Tongue (tissue), 1 donor: ENCODE measurements at regions not wholly inside any gene's neighbourhood (a gene's known extent, or its start where the extent isn't known, plus 50 kb on each side); places are given as distances from the start of the nearest gene placed in this dataset.

Experiments used
- DNase-seq: peaks from one replicate; pipeline ENCODE4 v3.0.0-alpha.2; 2015

DNA sequence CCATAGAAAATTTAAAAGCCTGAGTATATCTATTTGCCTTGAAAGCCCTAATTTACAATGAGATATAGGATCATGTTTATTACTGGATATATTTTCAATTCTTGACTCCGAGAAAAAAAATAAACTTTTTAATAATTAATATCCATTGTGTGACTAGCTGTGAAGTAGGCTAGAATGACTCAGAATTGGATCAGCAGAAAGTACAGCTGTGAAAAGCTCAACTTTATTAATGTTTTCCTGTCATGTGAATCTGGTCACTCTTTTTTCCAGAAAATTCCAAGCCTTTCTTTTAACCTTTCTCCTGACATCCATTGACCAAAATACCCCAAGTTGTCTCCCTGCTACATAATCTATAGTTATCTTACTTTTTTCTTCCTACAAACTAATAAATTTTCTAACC lies 171.8 kb upstream of the PACRGL start:
- DNase-seq, result no peak

DNA sequence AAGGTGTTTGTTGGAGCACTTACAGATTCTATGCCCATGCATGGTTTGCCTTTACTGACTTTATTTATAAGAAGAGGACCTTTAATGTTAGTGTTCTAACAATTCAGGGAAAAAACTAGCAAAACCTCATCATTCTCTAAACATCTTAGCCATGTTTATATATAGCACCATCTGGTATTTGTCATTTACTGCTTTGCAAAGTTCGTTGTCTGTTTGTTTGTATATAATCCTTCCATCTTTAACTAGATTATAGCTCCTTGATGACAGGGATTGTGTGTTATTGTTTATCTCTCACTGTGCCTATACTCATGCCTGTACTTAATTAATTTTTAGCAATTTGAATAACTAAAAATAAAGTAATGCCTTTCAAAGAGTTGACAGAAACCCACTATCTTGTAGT lies 170.6 kb upstream of the PACRGL start:
- DNase-seq, result peak; percentile 8

DNA sequence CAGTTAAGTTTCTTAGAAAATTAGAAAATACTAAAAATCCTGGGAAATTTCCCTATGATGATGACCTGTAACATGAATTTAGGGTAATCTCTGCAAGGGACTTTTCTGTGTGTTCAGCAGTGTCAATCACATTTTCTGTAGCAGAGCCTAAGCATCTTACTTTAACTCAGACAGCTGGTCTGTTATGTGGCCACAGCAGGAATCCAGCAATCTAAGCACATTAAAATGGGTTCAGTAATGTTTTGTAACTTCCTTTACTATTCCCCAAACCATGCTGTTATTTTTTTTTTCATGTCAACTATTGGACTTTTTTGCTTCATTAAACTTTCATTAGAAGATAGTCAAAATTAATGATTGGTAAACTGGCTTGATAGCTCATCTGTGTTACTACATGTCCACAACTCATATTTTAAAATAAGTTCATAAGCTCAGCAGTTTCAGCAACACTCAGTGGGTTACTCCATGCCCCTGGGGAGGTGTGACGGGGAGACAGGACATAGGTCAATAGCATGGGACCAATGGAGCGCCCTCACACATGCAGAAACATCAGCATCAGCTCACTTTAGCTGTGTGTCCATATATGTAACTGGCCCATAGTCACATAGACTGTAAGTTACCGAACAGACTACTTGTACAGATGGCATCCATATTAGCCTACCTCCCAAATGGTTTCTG lies 168.0 kb upstream of the PACRGL start:
- no peak for DNase-seq

DNA sequence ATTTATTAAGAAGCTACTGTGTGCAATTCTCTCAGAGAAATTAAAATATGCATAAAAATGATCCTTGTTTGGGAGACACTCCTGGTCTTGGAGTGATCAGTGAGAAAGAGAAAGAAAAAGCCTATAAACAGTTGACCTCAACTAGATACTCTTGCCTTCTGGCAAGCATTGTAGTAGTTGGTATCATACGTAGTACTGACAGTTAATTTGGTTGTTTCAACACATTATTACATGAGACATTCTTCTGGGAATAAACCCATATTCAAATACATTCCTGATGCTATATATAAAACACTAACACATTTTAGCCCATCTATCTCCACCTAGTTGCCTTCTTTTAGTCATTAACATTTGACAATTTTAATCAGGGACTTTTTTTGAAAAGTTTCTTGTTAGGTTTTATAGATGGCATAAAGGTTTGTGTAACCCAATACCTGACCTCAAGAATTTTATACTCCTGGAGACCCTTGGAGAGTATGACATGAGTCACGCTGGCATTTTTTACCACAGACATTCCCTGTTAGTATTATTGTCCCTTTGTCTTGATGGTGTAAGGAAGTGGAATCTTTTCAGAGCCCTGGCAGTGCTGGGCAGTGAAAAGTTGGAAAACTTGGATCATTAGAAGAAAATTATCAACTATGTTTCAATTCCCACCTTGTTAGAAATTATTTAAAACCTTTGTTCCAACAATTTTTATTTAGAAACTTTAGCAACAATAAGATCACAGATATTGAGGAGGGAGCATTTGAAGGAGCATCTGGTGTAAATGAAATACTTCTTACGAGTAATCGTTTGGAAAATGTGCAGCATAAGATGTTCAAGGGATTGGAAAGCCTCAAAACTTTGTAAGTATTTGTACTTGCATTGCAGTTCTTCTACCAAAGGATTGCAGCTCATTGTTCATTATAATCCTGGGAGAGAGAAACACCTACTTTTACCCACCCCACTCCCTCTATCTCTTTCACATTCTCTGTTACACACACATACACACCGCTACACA lies 167.1 kb upstream of the PACRGL start:
- no peak for DNase-seq

DNA sequence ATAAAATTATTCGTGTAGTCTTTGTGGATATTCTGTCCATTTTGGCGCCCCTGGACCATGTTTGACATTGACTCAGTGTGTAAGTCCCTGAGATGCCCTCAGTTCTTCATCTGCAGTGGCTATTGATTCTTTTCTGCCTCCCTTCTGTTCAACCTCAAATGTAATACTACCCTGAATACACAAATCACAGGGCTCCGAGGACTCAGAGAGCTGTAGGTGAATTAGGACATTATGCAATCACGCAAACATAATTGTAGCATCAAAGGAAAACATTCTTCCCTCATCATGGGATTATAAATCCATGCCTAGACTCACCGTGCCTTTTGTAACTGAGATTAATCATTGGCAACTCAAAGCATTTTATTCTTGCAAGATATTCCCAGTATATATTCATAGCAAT lies 161.4 kb upstream of the PACRGL start:
- DNase-seq, result no peak

DNA sequence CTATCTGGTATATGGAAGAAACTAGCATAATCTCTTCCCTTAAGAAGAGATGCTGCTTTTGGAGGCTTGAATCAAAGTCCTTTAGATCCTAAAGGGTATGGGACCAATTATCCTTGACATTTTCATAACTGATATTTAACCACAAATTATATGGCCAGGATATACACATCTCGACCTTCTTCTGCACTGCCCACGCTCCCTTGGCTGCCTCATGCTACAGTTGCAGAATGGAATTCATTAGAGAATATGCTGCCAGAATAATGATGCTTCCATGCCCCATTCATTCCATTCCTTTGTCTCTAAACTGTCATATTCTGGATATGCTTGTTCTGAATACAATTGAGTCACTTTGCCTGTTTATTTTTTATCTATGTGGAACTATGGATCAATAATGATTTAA lies 157.1 kb upstream of the PACRGL start:
- DNase-seq, result no peak

DNA sequence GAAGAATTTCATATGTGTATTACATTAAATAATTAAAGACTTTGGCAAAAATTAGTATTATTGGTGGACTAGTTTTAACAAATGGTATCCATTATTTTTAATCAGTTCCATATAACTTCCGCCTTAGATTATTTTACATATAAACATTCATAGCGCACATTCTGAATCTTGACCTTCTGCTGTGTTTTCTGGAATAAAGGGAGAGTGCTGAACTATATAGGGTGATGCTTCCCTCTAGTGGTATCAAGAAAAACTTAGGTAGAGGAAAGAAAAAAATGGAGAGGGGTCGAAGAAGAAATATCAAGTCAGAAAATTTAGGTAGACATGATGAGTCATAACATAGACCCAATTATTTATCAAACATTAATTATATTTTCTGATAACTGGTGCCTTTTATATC lies 155.6 kb upstream of the PACRGL start:
- DNase-seq, result peak; percentile 63

DNA sequence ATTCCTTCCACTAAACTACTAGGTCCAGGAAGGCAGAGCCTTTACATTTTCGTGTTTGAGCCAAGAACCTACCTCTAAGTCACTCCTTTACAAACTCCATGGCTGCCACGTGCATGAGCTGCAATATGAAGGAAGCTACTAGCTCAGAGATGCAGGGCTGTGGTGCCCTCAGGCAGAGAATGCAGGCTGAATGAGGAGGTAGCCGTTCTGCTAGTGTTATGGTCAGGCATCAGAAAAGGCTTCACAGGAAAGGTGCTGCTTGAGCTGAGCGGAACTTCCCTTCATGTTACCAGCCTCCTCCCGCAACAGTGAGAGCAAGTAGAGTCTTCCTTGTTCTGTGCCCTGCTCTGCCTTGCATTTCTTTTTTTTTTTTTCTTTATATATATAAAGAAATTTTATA lies 148.3 kb upstream of the PACRGL start:
- DNase-seq, result no peak

DNA sequence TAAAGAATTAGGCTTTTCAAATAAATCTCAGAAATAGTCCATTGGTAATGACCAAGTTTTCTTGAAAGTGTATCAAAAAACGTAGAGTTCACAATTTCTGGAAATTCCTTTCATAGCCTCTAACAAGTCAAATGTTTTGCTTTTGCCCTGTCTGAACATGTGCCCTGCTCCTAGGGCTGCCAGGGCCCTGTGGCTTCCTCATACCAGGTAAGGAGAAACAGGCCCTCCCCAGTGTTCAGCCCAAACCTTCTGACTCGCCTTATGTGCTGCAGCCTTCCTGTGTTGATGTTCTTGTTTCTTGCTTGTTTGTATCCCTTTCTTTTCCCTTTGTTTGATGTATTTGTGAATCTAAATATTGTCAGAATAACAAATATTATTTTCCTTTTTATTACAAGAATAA lies 146.1 kb upstream of the PACRGL start:
- DNase-seq, result no peak

DNA sequence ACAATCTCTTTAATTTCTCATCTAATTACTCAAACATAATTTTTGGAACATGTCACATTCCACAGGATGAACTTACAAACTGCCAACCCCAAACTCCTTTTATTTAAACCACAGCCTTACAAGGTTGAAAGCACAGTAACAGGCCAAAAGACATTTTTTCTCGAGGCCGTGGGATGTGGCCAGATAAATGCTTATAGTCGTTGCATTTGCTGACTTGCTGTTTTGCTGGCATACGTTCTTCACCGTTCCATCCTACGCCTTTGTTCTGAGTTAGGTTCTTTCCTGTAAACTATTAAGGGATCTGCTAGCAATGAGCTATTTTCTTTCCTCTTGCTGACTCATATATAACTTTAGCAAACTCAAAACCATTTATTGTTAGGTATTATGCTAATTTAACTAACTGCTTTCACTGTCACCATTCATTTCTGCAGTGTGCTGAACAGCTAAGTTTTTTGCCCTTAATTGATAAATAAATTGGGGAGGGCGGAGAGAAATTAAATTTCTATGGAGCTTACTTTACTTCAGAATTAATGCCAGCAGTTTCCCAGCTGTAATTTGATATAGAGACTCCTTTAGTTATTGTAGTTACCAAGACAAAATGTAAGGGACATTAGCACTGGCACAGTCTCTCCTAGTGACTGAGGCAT lies 135.1 kb upstream of the PACRGL start:
- DNase-seq, result peak; percentile 15

DNA sequence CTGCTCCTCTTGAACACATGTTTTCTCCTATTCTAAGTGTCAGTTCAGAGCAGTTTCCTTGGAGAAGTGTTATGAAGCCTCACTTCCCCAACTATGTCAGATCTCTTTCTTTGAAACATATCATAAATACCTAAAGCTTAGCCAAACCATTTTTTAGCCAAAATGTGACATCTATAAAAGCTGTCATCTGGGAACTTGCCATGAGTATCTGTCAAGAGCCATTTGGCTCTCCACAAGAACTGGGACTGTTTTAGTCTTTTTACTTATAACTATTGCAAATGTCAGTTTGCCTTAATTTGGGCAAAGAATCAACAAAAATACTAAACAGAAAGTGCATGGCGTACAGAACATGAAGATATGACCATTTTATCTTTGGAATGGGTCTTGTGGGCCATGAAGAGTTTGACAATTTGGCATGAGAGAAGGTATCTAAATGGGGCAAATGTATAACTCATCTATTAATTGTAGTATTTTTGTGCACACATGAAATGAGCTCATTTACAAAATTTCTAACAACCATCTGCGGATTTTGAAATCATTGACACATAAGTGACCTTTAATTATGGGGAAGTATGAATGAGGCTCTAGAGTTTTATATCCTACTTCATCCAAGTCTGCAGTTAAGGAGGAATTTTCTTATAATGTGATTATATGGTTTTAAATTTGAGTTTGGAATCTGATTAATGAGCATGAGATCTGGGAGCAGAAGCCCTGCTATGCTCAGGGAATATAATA lies 129.1 kb upstream of the PACRGL start:
- no peak for DNase-seq

DNA sequence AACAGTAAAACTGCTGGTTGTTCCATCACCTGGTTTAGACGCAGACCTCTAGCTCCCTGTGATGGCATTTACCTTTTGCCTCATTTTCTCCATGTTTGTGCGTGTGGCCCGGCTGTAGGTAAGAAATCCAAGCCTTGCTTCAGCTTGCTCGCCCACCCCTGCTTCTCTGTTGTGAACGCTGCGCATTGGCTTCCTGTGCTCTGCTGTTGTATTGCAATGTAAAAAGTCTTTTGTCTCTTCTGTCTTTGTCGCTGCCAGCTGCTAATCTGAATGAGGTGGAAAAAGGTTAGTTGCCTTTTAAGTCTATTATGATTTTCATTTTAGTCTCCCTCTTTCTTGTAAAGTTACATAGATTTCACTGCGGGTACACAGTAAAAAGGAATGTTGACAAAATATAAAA lies 127.3 kb upstream of the PACRGL start:
- no peak for DNase-seq

DNA sequence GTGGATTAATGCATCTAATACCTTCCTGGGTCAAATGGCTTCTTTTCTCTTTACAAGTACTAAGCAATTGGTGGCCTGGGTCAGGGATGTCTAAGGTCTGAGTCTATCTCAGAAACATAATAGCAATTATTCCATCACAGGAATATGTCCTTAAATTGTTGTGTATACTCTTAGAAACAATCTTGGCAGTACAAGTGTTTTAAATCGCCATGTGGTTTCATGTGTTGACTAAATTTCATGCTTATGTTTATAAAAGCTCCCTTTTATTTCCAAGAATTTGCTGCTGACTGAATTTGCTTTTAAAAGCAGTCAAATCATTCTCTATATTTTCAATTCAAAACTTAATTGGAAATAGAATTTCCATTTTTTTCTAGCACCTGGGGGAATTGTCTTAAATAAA lies 125.3 kb upstream of the PACRGL start:
- no peak for DNase-seq

DNA sequence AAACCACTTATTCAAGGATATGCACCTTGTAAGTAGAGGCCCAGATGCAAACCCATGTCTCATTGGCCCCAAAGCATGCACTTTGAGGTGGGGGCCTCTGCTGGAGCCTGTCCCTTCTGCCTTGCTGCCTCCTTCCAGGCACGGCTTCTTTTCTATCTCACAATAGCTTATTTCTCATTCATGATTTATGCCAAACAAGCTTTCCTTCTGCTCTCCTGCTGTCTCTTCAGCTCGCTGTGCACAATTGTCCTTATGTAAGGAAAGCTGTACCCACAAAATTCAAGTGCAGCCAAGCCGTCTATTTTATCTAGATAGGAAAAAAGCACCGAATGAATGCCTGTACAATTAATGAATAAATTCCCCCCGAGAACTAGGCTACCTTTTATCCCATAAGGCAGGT lies 124.8 kb upstream of the PACRGL start:
- DNase-seq, result no peak

DNA sequence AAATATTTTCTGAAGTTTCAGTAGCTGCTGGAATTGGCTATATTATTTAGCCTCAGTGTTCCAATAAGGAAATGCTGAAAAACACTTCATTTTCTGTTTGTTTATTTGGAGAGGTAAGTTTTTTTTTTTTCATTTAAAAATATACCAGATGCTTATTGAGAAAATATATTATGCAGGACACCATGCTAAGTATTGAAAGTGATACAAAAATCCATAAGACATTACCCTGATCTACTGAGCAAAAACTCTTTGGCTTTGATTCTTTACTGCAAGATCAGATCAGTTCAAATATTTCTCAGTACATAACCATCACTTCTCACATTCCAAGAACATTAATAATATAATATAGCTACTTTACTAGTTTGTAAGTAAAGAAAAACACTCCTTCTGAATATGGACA lies 123.4 kb upstream of the PACRGL start:
- no peak for DNase-seq

DNA sequence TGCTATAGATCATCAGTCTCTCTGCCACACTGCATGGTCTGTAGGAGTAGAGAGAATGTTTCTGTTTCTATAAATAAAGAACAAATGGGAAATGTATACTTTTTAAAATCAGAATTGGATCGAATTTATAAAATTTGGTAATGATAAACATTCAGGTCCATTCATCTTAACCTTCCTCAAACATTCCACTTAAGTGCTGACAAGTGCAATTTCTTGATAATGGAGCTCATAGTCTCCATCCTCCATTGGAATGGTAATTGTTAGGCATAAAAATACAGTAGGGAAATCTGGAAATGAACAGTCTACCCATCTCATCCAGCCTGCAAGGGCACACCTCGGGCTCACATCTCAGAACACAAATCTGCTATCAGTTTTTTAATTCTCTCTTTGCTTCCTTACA lies 122.6 kb upstream of the PACRGL start:
- DNase-seq, result no peak

DNA sequence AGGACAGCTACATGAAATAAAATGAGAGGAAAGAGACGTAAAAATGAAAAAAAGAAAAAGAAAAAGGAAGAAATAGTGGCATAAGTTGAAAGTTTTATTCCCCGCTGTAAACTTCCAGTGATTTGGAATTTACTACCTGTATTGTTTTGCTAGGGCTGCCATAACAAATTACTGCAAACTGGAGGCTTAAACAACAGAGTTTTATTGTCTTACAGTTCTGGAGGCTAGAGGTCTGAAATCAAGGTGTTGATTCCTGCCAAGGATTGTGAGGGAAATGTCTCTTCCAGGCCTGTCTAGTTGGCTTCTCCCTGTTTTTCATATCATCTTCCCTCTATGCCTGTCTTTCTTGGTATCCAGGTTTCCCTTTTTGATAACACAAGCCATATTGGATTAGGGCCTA lies 119.4 kb upstream of the PACRGL start:
- DNase-seq, result no peak

DNA sequence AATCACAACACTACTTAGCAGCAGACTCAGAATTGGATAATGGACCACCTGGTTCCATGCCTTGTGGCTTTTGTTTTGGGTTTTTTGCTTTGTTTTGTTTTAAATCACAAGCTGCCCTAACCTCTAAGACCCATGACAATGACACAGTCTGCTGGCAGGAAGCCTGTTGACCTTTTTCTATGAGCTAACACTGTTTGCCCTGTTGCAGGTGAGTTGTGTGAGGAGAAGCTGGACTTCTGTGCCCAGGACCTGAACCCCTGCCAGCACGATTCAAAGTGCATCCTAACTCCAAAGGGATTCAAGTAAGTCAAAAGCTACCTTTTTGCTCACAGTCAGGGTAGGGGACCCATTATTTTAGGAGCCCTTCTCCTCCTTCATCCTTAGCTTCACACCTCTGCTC lies 110.8 kb upstream of the PACRGL start:
- no peak for DNase-seq

DNA sequence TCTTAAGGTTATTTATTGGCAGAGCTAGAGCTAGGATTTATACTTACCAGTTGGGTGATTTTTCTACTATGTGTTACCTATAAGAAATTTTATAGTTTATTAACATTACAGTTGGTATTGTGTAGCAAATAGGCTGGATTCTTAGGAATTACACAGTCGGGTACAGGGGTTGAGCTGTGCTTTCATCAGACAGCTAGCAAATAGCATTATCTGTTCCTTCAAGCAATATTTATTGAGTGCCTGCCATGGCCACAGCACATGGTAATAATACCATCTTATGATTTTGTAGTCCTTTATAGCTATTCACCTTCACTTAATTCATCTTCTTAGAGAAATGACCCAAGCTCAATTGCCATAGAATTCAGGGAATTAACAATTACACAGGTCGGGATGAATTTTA lies 109.4 kb upstream of the PACRGL start:
- DNase-seq, result no peak

DNA sequence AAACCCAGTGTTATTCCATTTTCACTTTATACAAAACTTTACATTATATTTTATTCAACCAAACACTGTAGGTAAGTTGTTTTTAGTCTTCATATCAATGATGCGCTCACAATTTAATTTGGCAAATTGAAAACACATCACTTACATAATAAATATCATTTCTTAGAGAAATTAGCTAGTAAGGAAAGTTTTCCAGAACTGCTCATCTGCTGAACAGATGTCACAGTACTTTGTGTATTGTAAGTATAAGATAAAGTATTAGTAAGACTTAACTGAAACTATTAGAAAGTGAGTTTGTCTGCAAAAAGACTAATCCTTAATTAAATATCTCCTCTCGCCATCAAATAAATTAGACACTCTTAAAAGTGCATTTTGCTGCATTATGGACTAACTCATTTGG lies 108.7 kb upstream of the PACRGL start:
- no peak for DNase-seq

DNA sequence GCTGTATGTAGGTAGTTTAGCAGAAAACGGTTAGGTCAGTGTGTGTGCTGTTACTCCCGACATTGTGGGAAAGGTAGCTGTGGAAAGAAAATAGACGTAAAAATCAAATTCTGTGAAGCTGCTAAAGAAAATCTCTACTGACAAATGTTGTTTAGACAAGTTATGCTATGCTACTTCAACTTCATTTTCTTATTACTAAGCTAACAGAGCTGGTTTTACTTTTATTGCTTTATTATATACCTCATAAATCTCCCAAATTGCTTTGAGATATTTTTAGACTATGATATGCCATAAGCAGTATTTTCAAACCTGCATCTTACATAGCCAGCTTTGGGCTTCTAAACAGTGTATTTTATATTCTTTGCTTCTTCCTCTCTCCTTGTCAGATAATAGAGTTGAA lies 108.2 kb upstream of the PACRGL start:
- no peak for DNase-seq

DNA sequence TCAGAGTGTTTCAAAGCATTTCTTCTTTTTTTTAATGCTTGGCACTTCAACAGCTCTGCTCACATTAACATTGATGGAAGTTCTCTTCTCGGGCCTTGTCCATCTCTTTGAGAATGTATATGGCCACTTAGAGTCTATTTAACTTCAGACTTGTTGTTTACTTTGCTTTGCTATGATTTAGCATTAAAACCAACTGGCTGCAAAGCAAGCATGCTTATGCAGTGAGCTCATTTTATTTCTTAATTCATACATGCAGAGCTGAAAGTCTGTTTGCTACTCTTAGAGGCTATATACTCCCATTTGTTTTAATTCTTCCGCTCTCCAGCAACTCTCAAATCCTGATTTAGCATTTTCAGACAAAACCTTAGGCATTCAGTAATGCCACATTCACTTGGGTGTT lies 107.6 kb upstream of the PACRGL start:
- DNase-seq, result peak; percentile 26

DNA sequence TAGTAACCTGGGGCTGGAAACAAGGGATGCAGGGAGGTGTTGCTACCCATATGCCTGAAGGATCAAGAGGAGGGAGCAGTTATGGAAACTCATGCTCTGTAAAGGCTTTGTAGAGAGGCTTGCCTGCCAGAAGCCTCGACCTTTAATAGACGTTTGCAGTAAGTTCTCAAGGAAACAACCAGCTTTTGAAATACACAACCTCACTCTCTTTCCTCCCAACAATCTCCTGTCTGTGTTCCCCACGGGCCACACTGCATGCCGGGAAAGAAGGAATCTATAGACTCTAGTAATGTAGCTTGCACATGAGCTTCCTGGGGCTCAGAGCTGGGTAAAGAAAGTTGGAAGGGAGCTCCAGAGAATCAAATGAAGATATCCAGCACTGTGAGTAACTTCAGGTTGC lies 101.6 kb upstream of the PACRGL start:
- no peak for DNase-seq
